ENCODE measurements at regions not wholly inside any gene's neighbourhood (a gene's known extent, or its start where the extent isn't known, plus 50 kb on each side); places are given as distances from the start of the nearest gene placed in this dataset.

- DNase-seq (ENCODE audit: low spot score): no peak
These were observed 277.0 kb downstream of the CDH2 start for GRCh38 chr18:27899893-27900292.

GRCh38 chr18:27894746-27895145, 282.2 kb downstream of the CDH2 start:
- DNase-seq (ENCODE audit: low spot score): no peak

- no peak for DNase-seq (ENCODE audit: low spot score)
These were observed 289.0 kb downstream of the CDH2 start for GRCh38 chr18:27887711-27888495.

GRCh38 chr18:27887287-27887686, 289.6 kb downstream of the CDH2 start:
- no peak for DNase-seq (ENCODE audit: low spot score)

- DNase-seq (ENCODE audit: low spot score): no peak
These were observed 297.4 kb downstream of the CDH2 start for GRCh38 chr18:27879540-27879939.

- no peak for DNase-seq (ENCODE audit: low spot score)
These were observed 305.2 kb downstream of the CDH2 start for GRCh38 chr18:27871726-27872125.

- DNase-seq (ENCODE audit: low spot score): no peak
These were observed 307.2 kb downstream of the CDH2 start for GRCh38 chr18:27869735-27870134.

- no peak for DNase-seq (ENCODE audit: low spot score)
These were observed 311.5 kb downstream of the CDH2 start for GRCh38 chr18:27865431-27865830.

- DNase-seq (ENCODE audit: low spot score): no peak
These were observed 313.0 kb downstream of the CDH2 start for GRCh38 chr18:27863780-27864430.

GRCh38 chr18:27862041-27862682, 314.8 kb downstream of the CDH2 start:
- DNase-seq (ENCODE audit: low spot score): no peak

GRCh38 chr18:27861539-27861938, 315.4 kb downstream of the CDH2 start:
- DNase-seq (ENCODE audit: low spot score): no peak

- DNase-seq (ENCODE audit: low spot score): no peak
These were observed 316.2 kb downstream of the CDH2 start for GRCh38 chr18:27860701-27861107.

GRCh38 chr18:27860011-27860410, 316.9 kb downstream of the CDH2 start:
- no peak for DNase-seq (ENCODE audit: low spot score)

- no peak for DNase-seq (ENCODE audit: low spot score)
These were observed 320.1 kb downstream of the CDH2 start for GRCh38 chr18:27856820-27857219.

GRCh38 chr18:27855486-27855885, 321.4 kb downstream of the CDH2 start:
- DNase-seq (ENCODE audit: low spot score): no peak

- DNase-seq (ENCODE audit: low spot score): no peak
These were observed 322.3 kb downstream of the CDH2 start for GRCh38 chr18:27854631-27855030.

GRCh38 chr18:27848336-27848735, 328.6 kb downstream of the CDH2 start:
- no peak for DNase-seq (ENCODE audit: low spot score)

- no peak for DNase-seq (ENCODE audit: low spot score)
These were observed 329.5 kb downstream of the CDH2 start for GRCh38 chr18:27847412-27847811.

GRCh38 chr18:27845897-27846296, 331.0 kb downstream of the CDH2 start:
- no peak for DNase-seq (ENCODE audit: low spot score)

GRCh38 chr18:27843783-27844777, 332.9 kb downstream of the CDH2 start:
- DNase-seq (ENCODE audit: low spot score): no peak

- no peak for DNase-seq (ENCODE audit: low spot score)
These were observed 337.8 kb downstream of the CDH2 start for GRCh38 chr18:27839141-27839540.

- DNase-seq (ENCODE audit: low spot score): no peak
These were observed 338.7 kb downstream of the CDH2 start for GRCh38 chr18:27838225-27838624.

Data from germinal center (tissue), 1 donor.